Tibial nerve (tissue), 3 donors: ENCODE measurements at regions not wholly inside any gene's neighbourhood (a gene's known extent, or its start where the extent isn't known, plus 50 kb on each side); places are given as distances from the start of the nearest gene placed in this dataset.

ENCODE experiments used
- CTCF ChIP-seq, 5 experiments: fragments of 200-600 bp in 3 of 5; fragments of 450-650 bp in 2 of 5; sonication (generic) in 3 of 5; IDR thresholded peaks; one replicate each; pipeline ENCODE4 v1.5.1; 2016 to 2019; ENCODE audit warnings: antibody characterized with exemption in 5 of 5, mild to moderate bottlenecking in 3 of 5, moderate library complexity in 2 of 5
- POLR2A ChIP-seq, 2 donors: fragments of 450-650 bp; IDR thresholded peaks; one replicate each; pipeline ENCODE4 v1.6.1; 2017; ENCODE audit warnings: antibody characterized with exemption in 2 of 2, mild to moderate bottlenecking in 2 of 2, moderate library complexity in 2 of 2

GRCh38 chr14:57085043-57085442, 183.7 kb downstream of the EXOC5 start:
- TF ChIP-seq CTCF (IDR thresholded peaks at IDR 0.05) (no peak), POLR2A (IDR thresholded peaks at IDR 0.05) (no peak)
